ENCODE measurements at regions not wholly inside any gene's neighbourhood (a gene's known extent, or its start where the extent isn't known, plus 50 kb on each side); places are given as distances from the start of the nearest gene placed in this dataset.
A peak's percentile ranks its signal among the peaks of the same experiment; 100 is the strongest.

- no peak for DNase-seq
Observed at GRCh38 chr11:109109150-109109549, 312.8 kb upstream of the C11orf87 start.

- DNase-seq, result no peak
Observed at GRCh38 chr11:109109571-109110315, 312.2 kb upstream of the C11orf87 start.

DNA sequence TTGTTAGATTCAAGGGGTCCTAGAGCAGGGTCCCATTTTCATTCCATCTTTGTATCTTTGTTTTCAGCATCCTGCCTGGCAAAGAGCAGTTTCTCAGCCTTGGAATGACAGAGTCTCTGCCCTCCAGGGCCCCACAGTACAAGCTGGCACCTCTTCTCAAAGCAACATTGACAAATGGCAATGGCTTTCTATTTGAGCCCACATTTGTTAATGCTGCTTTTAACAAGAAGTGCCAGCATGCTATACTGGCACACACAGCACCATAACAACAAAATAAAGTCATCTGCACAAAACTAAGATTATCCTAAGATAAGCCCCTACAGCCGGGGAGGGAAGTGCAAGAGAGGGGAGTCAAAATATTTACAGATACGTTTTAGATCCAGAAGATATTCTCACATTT, 309.7 kb upstream of the C11orf87 start:
- DNase-seq, result no peak

DNA sequence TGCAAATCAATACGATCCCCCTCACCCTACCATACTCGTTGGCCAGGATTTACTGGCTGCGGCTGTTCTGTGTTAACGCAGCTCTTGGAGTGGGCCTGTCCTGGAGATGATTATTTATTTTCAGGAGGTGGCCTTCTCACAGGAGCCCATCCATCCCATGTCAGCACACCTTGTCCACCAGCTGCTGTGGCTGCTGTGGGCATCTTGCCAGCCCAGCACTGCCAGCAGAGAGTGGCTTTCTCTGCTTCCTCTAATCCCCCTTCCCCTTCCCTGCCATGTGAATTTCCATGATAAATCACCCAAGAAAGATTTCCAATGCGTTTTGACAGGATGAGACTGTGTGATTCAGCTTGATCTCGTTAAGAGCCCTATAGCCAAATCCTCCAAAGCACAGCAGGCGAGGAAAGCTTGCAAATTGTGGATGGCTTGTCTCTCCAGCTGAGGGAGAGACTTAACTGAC, 309.1 kb upstream of the C11orf87 start:
- peak; percentile 30 for DNase-seq

- no peak for DNase-seq
Observed at GRCh38 chr11:109120341-109120740, 301.6 kb upstream of the C11orf87 start.

- no peak for DNase-seq
Observed at GRCh38 chr11:109121173-109121932, 300.6 kb upstream of the C11orf87 start.

DNA sequence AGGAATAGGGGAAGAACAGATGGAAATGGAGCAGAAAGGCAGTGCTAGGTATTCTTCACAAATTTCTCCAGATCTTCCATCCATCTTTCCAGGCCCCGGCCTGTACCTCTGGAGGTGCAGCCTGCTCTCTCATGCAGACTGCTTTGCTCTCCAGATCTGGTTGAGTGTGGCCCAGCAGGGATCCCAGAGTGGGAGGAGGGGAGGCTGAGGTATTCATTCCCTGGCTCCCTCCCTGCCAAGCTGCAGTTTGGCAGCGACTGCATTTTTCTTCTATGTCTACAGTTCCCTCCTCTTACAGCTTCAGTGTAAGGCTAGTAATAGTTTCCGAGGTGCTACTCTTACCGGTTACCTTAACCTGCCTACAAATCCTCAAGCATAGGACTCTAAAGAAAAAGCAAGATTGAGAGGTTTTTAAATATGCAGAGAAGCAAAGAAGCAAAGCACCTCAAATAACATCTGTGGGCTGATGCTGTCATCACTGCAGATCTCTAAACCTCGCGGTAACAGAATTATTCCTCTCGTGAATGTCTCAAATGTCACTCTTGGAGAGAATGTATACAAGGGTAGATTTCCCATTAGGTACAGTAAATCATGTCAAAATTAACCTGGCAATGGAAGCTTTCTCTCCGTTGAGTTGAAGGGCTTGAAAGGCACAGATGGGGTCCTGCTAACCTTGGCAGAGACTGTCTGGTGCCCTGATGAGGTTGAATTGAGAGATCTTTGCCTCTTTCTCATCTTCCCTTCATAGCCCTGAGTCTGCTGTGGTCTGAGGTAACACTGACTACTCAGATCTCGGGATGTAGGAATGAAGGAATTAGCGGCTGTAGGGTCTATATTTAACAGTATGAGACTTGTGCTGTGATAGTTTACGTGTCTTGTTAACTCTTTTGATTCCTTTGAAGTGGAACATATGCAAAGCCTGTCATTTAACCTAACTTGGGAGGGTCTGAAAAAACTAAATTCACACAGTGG, 297.9 kb upstream of the C11orf87 start:
- DNase-seq, result no peak

DNA sequence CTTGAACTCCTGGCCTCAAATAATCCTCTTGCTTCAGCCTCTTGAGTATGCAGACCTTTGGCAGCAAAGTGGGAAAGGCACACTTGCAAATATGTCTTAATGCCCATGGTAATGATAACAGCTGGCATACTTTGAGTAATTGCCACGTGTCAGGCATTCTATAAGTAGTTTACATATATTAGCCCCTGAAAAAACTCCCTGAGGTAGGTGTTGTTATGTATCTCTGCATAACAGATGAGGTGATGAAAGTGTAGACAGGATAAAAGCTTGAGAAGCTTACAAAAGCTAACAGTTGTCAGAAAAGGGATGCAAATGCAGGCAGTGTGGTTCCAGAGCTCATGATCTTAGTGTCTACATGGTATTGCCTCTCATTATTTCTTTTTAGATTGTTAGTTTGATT, 291.1 kb upstream of the C11orf87 start:
- no peak for DNase-seq

GRCh38 chr11:109132539-109132938, 289.5 kb upstream of the C11orf87 start:
- no peak for DNase-seq

- no peak for DNase-seq
Observed at GRCh38 chr11:109133159-109133558, 288.8 kb upstream of the C11orf87 start.

GRCh38 chr11:109135627-109136026, 286.4 kb upstream of the C11orf87 start:
- no peak for DNase-seq

DNA sequence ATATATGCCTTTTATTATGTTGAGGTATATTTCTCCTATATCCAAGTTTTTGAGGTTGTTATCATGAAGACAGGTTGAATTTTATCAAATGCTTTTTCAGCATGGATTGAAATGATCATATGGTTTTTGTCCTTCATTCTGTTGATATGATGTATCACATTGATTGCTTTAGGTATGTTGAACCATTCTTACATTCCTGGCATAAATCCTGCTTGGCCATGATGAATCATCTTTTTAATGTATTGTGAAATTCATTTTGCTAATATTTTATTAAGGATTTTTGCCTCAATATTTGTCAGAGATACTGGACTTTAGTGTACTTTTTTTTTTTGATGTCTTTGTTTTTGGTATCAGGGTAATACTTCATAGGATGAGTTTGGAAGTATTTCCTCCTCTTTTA, 283.8 kb upstream of the C11orf87 start:
- DNase-seq, result no peak

DNA sequence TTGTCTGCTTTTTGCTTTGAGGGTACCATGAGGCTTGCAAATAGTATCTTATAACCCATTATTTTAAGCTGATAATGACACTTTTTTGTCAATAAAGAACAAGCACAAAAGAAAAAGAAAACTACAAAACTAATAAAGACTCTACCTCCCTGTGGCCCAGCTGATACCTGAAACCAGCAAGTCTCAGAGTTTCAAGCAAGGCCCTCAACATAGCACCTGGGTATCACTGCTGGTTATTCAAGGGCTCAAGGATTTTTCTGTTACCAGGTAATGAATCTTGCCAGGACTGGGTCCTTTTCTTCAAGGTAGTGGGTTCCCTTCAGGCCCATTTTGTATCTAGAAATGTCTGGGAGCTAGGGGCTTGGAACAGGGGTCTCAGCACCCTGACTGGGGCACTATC, 281.6 kb upstream of the C11orf87 start:
- no peak for DNase-seq

DNA sequence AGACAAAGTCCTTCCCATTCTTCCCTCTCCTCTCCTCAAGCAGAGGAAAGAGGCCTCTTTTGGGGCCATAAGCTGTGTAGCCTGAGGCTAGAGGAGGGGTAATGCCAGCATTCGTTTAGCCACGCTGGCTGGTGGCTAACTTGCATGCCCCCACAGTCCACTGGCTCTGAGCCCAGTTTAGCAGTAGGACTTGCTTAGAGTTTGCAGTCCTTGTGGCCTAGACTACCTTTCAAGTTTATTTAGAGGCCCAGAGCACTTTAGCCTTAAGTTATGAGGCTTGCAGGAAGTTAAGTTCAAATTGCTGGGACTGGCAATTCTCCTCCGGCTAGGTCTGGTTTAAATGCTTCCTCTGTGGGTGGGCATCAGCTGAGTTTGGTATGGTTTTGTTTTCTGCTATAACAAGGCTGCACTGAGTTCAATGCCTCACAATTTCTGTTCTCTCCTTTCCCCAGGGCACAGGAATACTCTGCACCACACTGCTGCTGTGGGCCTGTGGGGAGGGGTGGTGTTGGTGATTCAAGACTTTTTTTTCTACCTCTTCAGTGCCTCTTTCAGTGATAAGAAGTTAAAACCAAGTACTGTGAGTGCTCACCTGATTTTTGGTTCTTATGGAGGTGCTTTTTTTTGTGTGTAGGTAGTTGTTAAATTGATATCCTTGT, 281.0 kb upstream of the C11orf87 start:
- DNase-seq, result no peak

- DNase-seq, result no peak
Observed at GRCh38 chr11:109145287-109145686, 276.7 kb upstream of the C11orf87 start.

- no peak for DNase-seq
Observed at GRCh38 chr11:109147726-109148125, 274.3 kb upstream of the C11orf87 start.

- no peak for DNase-seq
Observed at GRCh38 chr11:109148669-109149068, 273.3 kb upstream of the C11orf87 start.

DNA sequence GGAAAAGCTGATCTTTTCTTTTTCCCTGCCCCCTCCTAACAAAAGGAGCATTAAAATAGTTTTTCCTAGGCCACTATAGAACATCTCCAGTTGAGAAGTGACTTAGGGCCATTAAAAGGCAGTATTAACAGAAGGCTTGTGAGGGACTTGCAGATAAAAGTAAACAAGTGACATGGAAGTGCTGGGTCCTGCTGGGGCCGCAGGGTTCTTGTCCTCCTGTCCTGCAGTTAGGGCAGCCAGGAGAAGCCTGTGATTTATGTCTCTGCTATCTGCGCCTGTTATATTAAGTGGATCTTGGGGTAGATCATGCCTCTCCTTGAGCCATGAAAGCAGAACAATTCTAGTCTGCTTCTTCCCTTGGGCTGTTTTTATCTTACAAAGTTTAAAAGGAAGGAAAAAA, 271.4 kb upstream of the C11orf87 start:
- DNase-seq, result no peak

GRCh38 chr11:109153836-109154235, 268.2 kb upstream of the C11orf87 start:
- DNase-seq, result no peak

DNA sequence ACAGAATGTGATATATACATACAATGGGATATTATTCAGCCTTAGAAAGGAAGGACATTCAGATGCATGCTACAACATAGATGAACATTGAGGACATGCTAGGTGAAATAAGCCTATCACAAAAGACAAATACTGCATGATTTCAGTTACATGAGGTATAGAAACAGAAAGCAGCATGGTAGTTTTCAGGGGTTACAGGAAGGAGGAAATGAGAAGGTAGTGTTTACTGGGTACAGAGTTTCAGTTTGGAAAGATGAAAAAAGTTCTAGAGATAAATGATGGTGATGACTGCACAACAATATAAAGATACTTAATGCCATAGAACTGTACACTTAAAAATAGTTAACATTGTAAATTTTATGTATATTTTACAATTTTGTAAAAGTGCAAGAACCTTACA, 266.7 kb upstream of the C11orf87 start:
- DNase-seq, result no peak

- DNase-seq, result no peak
Observed at GRCh38 chr11:109165035-109165434, 257.0 kb upstream of the C11orf87 start.

DNA sequence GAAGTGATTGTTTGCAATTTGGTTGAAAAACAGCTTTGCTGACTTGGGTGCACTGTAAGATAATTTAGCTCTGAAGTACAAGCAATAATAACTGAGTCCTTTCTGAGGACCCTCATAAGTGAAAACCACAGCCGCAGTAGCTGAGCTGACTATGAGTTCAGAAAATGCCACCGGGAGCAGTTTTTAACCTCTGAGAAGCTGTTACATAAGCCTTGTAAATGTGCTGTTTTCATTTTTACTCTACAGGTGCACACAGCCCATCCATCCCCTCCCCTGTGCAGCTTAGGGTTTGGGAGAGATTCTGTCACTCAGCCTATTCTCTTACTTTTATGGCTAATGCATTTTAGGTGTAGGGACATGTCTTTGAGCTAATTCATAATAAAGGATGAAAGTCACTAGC, 255.5 kb upstream of the C11orf87 start:
- DNase-seq, result no peak

- DNase-seq, result no peak
Observed at GRCh38 chr11:109173504-109173903, 248.5 kb upstream of the C11orf87 start.

Data from NCI-H2081 treated with DMSO at 0.1 percent for 48 hours (cell line).